Posterior cingulate gyrus (tissue), 11 donors: ENCODE measurements at regions not wholly inside any gene's neighbourhood (a gene's known extent, or its start where the extent isn't known, plus 50 kb on each side); places are given as distances from the start of the nearest gene placed in this dataset.
"Not testable (repeated sequence)": the region's sequence is repeated elsewhere in the genome, so short reads cannot be mapped to it uniquely, and the experiment has no call there.

Experiments used
- DNase-seq, 10 donors: peaks; one replicate each; pipeline versions ENCODE4 v3.0.0 to v3.0.0-alpha.2; 2020 to 2021; ENCODE audit warnings: mixed read lengths in 3 of 10
- intact Hi-C: fragments of 100-400 bp; cut with DNase I; formaldehyde crosslinking; loops from one replicate; pipeline ENCODE4 v1.15.1; 2023

DNA sequence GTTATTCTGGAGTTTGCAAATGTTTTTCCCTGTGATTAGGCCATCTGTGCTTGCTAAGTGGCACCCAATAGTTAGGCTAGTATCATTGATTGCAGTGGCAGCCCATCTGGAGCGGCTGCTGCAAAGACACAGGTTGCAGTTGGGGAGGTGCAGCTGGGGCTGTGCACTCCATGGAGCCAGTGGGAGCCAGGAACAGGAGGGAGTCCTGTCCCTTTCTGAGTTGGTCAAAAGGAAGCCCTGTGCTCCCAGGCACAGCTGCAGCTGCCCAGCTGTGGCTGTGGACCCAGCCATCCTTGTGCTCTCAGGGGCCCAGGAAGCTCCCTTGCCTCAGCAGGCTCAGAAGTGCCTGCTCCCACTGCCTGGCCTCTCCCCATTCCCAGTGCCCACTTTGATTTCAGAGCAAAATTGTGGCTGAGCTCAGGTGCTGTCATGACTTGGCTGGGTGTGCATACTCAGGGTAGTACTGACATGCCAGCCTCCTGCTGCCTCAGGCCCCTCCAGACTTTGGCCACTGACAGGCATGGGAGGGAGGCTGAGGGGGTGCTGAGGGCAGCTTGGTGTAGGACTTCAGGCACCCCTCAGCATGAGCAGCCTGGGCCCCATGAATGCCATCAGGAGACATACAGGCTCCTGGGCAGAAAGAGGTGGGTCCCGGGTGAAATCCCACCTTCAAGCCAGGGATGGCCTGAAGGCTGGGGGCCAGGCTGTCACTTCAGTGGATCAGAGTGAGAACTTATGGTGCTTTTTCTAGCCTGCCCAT is 270.6 kb downstream of the PCDH20 start:
- intact Hi-C loops: no loop called here
- peak in 2 of 10 donors; percentile 66 to 67 for DNase-seq

DNA sequence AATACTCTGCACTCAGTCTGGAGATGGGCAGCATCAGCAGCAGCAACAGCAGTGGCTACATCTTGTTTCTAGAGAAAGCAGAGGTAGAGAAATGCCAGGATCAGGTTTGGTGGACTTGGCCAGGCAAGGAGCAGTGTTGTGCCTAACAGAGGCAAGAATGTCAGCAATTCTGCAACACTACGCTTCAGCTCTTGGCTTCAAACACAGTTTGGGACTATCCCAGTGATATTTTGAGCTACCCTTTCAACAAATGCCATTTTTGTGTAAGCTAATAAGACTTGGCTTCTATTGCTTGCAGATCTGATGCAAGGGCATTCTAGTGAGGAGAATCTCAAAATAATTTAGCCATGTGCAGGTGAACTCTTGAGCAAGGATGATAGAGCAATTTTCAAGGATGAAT is 271.3 kb downstream of the PCDH20 start:
- intact Hi-C loops: no loop called here
- peak in 2 of 10 donors; percentile 10 to 59 for DNase-seq

DNA sequence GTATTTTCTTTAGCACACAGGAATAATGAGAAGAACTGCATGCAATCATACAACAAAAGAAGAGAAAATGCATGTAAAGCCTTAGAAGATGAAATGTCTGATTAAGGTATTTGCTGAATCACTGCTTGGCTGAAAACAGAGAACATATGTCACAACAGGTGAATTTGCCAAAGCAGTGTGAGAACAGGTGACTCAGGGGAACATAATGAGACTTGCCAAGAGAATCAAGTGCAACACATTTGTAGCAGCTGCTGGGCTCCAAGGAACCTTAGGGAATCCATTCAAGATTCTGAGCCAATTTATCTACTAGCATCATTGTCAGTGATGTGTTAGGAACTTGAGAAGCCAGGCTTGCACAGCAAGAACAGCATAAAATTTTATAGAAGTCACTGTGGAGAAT is 273.1 kb downstream of the PCDH20 start:
- intact Hi-C loops: no loop called here
- peak in 2 of 10 donors; percentile 10 to 68 for DNase-seq

- DNase-seq: no peak
- intact Hi-C loops: no loop called here
Measured at GRCh38 chr13:61138857-61139256, 276.8 kb downstream of the PCDH20 start.

DNA sequence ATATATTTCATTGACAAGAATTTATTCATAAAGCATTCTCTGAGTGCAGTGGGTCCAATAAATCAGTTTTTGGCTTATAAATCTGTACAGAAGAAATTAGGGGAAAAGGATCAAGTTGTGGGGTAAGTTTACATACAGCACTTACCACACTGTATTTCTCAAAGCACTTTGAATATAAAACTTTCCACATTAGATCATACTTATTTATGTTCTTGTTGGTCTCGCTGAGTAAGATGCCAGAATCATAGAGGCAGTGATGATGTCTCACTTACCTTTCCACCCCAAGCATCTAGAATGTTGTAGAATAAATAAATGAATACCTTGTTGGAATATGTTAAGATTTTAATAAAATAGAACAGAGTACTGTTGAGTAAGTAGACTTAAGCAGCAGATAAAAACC is 279.1 kb downstream of the PCDH20 start:
- DNase-seq: no peak

DNA sequence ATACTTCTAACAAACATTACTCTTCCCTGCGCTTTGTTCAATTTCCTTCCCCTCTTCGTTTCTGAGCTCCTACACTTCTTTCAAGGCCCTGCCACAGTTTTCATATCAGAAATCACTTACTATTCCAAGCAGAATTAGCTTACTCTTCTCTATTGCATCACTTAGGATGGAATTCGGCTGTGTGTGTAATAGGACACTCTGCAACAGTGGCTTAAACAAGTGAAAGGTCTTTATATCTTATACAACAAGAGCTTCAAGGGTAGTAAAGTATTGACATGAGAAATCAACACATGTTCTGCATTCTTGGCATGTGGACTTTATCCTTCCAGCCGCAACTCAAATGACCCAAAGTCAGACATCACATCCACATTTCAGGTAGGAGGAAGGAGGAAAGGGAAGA is 279.6 kb downstream of the PCDH20 start:
- intact Hi-C loops: no loop called here
- no peak for DNase-seq

More for the DNA sequence above, 279.1 kb downstream of the PCDH20 start:
- intact Hi-C loops: no loop called here

DNA sequence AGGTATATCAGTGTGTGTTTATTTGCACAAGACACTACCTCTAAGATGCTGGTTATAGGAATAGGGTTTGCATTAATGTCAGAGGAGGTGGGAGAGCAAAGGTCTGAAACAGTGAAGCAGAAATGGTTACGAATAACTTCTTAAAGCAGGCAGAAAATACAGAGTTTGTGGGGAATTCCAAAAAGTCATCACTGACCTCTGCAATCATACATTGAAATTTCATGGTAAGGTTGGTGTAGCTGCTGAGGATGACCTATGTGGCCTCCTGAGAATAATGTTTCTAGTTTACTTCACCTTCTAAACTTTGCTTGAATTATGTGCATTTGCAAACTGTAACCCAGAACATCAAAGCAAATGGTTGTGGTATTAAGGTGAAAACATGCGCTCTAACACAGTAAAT is 280.1 kb downstream of the PCDH20 start:
- DNase-seq: no peak
- intact Hi-C loops: no loop called here

DNA sequence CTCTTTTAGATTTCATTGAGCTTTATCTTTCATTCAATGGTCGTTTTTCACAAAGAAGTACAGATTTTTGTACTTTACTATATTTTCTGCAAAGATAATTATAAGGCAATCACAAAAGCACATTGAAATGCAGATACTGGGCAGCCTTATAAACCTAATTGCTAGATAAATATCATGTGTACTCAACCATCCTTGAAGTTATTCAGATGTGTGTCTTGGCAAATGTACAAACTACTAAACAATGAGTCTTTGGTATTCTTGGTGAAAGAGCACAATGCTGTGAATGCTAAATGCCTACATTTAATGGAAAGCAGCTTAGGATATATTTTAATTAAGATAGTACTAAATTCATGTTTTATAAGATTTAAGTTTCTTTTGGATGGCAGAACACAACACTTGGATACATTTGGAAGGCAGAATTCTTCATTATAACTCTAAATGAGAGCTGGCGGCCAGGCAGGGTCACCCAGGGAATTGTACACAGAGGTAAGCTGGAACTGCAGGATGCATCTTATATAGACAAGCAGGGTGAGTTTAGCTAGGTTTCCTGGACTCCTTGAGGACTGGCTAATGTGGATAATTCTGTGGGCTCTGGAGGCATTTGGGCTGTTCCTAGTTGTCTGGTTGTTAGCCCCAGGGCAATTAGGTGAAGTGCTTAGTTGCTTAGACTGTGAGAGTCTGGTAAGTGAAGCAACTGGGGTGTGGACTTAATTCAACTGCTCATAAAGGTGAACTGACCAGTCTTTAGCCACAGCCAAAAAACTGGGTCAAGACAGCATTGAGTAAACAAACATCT is 286.6 kb downstream of the PCDH20 start:
- intact Hi-C loops: no loop called here

DNA sequence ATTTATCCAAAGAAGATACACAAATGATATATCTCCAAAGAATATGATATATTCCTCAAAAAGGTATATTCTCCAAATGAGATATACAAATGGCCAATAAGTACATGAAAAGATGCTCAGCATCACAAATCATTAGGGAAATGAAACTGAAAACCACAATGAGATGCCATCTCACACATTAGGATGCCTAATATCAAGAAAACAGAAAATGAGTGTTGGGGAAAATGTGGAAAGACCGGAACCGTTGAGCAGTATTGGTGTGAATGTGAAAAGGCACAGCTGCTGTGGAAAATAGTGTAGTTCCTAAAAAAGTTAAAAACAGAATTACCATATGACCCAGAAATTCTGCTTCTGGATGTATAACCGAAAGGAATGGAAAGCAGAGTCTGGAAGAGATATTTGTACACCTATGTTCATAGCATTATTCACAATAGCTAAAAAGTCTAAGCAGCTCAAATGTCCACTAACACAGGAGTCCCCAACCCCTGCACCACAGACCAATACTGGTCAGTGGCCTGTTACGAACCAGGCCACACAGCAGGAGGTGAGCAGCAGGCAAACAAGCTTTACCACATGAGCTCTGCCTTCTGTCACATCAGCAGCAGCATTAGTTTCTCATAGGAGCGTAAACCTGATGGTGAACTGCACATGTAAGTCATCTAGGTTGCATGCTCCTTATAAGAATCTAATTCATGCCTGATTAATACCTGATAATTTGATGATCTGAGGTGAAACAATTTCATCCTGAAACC is 291.9 kb downstream of the PCDH20 start:
- intact Hi-C loops: no loop called here
- DNase-seq: no peak

More for the DNA sequence above, 286.6 kb downstream of the PCDH20 start:
- DNase-seq: no peak

DNA sequence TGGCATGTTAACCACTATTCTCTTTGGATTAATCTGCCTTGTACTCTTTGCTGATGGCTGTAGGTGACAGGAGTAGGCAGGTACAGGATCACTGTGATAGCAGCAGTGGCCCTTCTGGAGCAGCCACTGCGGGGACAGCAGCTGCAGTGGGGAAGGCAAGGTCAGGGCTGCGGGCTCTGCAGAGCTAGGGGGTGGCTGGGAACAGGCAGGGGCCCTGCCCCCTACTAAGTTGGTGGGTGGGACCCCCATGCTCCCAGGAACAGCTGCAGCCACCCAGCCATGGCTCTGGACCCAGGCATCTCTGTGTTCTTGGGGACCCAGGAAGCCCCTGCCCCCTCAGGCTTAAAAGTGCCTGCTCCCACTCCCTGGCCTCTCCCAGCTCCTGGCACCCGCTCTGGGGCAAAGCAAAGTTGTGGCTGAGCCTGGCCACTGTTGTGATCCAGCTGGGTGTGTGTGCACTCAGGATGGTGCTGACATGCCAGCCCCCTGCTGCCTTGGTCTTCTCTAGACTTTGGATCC is 302.4 kb downstream of the PCDH20 start:
- peak in 2 of 10 donors; percentile 37 to 64 for DNase-seq
- intact Hi-C loops: no loop called here

DNA sequence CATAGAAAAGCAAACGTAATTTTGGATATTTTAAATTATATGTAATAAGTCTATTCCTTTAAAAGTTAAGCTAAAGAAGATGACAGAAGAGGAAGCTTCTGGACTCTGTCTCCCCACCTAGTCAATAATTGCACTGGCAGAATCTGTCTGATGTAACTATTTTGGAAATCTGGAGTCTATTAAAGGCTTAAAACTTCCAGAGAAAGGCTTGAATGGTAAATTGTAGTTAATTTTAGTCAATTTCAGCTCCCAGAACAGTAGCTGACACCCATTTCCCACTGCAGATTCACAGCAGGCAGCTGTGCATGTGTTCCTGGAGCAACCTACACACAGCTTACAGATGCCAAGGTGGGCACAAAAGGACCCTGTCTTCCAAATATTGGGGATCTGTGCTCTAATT is 304.1 kb downstream of the PCDH20 start:
- intact Hi-C loops: no loop called here
- no peak for DNase-seq

DNA sequence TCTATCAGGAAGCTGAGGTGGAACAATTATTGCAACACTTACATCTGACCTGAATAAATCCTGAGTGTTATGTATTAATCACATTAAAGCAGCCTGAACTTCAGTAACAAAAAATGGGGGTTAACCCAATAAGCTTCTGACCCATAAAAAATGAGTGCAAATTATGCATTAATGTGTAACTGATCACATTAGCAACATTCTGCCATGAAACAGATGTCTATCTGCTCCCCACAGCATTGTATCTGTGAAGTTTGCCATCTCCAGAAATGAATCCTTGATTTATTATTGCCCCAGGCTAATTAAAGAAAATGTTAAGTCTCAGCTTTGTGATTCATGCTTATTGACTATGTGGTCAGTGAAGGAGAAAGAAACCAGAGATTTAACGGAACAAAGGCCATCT is 304.9 kb downstream of the PCDH20 start:
- no peak for DNase-seq
- intact Hi-C loops: no loop called here

DNA sequence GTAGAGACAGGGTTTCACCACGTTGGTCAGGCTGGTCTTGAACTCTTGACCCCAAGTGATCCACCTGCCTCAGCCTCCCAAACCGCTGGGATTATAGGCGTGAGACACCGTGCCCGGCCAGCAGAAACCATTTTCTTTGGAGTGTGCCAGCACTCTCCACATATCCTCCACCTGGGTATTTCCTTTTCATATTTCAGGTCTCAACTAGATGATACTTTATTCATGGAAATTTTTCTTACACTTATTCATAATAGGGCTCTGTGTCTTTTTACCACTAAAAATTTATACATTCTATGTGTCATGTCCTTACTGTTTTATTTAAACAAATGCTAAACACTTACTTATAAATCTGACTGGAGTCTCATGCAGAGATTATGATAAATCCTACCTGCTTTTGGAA is 305.9 kb downstream of the PCDH20 start:
- DNase-seq: no peak
- intact Hi-C loops: no loop called here

GRCh38 chr13:61107989-61108388 is 307.7 kb downstream of the PCDH20 start:
- no peak for DNase-seq
- intact Hi-C loops: no loop called here

GRCh38 chr13:61095885-61096284 is 319.8 kb downstream of the PCDH20 start:
- no peak for DNase-seq
- intact Hi-C loops: no loop called here

DNA sequence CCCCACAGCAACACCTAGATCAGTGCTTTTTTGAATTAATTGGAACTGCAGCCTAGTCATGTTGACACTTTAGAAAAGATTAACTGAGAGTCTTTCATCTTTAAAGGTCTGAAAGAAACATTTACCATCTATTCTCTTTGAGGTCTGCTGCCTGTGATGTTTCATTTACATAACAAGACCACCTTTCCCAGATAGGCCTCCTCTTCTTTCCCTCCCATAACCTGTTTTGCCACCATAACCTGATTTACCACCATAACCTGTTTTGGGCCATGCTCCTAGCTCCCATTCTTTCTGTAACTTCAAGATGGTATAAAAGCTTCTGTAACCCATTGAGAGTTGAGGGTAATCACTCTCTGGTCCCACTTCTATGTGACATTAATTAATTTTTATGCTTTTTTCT is 320.8 kb downstream of the PCDH20 start:
- intact Hi-C loops: no loop called here
- no peak for DNase-seq

- DNase-seq, intact Hi-C loops: not testable (repeated sequence)
Measured at GRCh38 chr13:61089894-61090293, 325.8 kb downstream of the PCDH20 start.

DNA sequence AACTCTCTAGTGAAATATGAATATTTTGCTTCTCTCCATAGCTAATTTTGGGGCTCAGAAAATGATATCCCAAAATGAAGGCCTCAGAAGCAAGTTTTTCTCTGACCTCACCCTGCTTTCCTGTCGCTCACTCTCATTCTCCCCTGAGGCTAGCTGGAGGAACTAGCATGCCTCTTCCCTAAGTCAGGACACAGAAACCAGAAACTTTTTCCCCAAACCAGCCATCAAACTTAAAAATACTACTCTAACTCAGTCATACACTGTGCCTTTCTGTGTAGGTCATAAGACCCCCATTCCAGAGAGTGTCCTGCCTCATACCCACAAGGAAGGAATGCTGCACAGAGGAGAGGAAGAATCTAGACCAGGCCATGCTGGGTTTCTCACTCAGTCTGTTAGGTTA is 329.6 kb downstream of the PCDH20 start:
- intact Hi-C loops: no loop called here
- DNase-seq: no peak

DNA sequence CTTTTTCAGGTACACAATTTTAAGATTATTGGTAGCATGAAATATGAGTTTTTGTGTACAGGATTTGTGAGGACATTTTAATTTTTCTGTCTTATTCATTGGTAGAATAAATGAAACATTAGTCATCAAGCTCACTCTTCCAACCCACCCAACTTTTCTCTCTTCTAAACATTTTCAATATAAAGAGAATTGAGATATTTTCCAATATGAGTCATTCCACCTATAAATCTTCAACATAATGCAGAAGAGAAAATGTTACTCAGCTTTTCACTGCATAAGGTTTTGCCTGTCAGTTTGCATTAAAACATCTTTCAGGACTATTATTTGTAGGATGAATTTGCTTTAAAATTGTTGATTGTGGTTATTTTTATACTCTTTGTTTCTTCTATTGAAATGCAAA is 330.7 kb downstream of the PCDH20 start:
- intact Hi-C loops: no loop called here

GRCh38 chr13:61078976-61079770 is 336.5 kb downstream of the PCDH20 start:
- DNase-seq: no peak
- intact Hi-C loops: no loop called here

More for the DNA sequence above, 330.7 kb downstream of the PCDH20 start:
- DNase-seq: no peak
